ENCODE measurements at regions not wholly inside any gene's neighbourhood (a gene's known extent, or its start where the extent isn't known, plus 50 kb on each side); places are given as distances from the start of the nearest gene placed in this dataset.

DNA sequence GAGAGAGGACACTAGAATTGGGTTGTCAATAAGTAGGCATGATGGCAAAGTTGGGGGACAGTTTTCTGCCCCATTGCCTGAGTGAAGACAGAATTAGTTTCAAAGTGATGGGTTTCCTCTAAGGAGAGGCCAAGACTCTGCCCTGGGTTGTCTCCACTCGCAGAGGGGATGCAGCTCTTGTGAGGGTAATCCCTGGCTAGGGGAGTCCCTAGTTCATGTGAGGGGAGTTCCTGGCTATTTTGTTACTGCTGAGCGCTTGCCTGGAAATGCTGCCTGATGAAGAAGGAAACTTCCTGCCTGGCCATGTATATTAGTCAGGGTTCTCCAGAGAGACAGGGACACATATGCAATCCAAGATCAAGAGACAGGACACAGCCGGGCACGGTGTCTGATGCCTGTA is 501.5 kb downstream of the BCL11A start:
- no peak for TF ChIP-seq EZH2phosphoT487 (conservative IDR thresholded peaks at IDR 0.05; ENCODE audit: low read length)
- no peak for TF ChIP-seq CTCF (IDR thresholded peaks at IDR 0.05; ENCODE audit: insufficient read depth, low read length, poor library complexity, severe bottlenecking)
- H3K27ac ChIP-seq (ENCODE audit: low read depth, low read length): no peak overlapping the region
- no peaks in the 10 kb centered on the region for H3K36me3 ChIP-seq (ENCODE audit: low read length)
- H3K9ac ChIP-seq (ENCODE audit: low read length): no peak overlapping the region
- no peaks in the 10 kb centered on the region for H3K27me3 ChIP-seq (ENCODE audit: low read length)
- no peak overlapping the region for H3K4me2 ChIP-seq (ENCODE audit: low read depth, low read length, poor library complexity, severe bottlenecking)
- no peaks in the 10 kb centered on the region for H3K9me3 ChIP-seq (ENCODE audit: insufficient read depth, low read length)
- no peak overlapping the region for H2AFZ ChIP-seq (ENCODE audit: low read depth, low read length, severe bottlenecking)
- no peak overlapping the region for H3K4me3 ChIP-seq (ENCODE audit: insufficient read depth, low read length, poor library complexity, severe bottlenecking)
- H3F3A ChIP-seq (ENCODE audit: insufficient read depth): no peaks in the 10 kb centered on the region
- no peaks in the 10 kb centered on the region for H4K20me1 ChIP-seq (ENCODE audit: low read depth, low read length)
- no peaks in the 10 kb centered on the region for H3K79me2 ChIP-seq (ENCODE audit: insufficient read depth, low read length)
- no peaks in the 10 kb centered on the region for H3K9me2 ChIP-seq (replicated peaks; ENCODE audit: insufficient read depth, low read length)

DNA sequence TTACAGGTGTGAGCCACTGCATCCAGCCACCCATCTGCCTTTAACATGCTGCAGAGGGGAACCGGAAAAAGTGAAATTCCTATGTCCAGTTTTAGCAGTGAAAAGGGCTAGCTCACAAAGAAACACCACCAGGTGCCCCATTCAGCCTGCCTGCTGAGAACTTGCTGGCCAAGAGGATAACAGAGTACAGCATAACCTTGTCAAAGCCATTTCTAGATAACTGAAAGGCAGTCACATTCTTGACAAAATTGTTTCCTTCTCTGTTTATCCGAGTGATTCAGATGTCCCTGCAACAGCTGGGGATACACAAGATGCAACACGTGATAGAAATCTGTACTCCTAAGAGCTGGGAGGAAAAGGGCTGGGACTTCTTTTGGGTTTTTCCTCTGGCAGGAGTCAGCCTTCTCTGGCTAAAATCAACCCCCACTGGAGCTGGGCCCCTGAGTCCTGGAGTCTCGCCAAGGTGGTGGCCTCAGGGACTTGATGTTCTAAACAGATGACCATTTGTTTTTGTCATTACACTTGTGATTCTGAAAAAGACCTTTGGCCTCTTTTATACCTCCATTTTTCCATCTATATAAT is 505.4 kb downstream of the BCL11A start:
- no peaks in the 10 kb centered on the region for H4K20me1 ChIP-seq (ENCODE audit: low read depth, low read length)

GRCh38 chr2:60047347-60047746 is 506.1 kb downstream of the BCL11A start:
- Histone ChIP-seq H3K9ac (ENCODE audit: low read length) (no peak overlapping the region), H3K9me3 (ENCODE audit: insufficient read depth, low read length) (no peaks in the 10 kb centered on the region), H3K27me3 (ENCODE audit: low read length) (no peaks in the 10 kb centered on the region), H3K9me2 (replicated peaks; ENCODE audit: insufficient read depth, low read length) (no peaks in the 10 kb centered on the region), H3K27ac (ENCODE audit: low read depth, low read length) (no peak overlapping the region), H3F3A (ENCODE audit: insufficient read depth) (no peaks in the 10 kb centered on the region), H3K79me2 (ENCODE audit: insufficient read depth, low read length) (no peaks in the 10 kb centered on the region), H3K4me3 (ENCODE audit: insufficient read depth, low read length, poor library complexity, severe bottlenecking) (no peak overlapping the region), H3K4me2 (ENCODE audit: low read depth, low read length, poor library complexity, severe bottlenecking) (no peak overlapping the region), H2AFZ (ENCODE audit: low read depth, low read length, severe bottlenecking) (no peak overlapping the region), H3K36me3 (ENCODE audit: low read length) (no peaks in the 10 kb centered on the region), H4K20me1 (ENCODE audit: low read depth, low read length) (no peaks in the 10 kb centered on the region)
- TF ChIP-seq EZH2phosphoT487 (conservative IDR thresholded peaks at IDR 0.05; ENCODE audit: low read length): no peak
- no peak for TF ChIP-seq CTCF (IDR thresholded peaks at IDR 0.05; ENCODE audit: insufficient read depth, low read length, poor library complexity, severe bottlenecking)

More for the DNA sequence above, 505.4 kb downstream of the BCL11A start:
- no peaks in the 10 kb centered on the region for H3K27me3 ChIP-seq (ENCODE audit: low read length)
- no peak overlapping the region for H3K4me2 ChIP-seq (ENCODE audit: low read depth, low read length, poor library complexity, severe bottlenecking)
- TF ChIP-seq CTCF (IDR thresholded peaks at IDR 0.05; ENCODE audit: insufficient read depth, low read length, poor library complexity, severe bottlenecking) (no peak), EZH2phosphoT487 (conservative IDR thresholded peaks at IDR 0.05; ENCODE audit: low read length) (no peak)
- H3K27ac ChIP-seq (ENCODE audit: low read depth, low read length): no peak overlapping the region
- no peaks in the 10 kb centered on the region for H3F3A ChIP-seq (ENCODE audit: insufficient read depth)
- H3K36me3 ChIP-seq (ENCODE audit: low read length): no peaks in the 10 kb centered on the region
- H3K9ac ChIP-seq (ENCODE audit: low read length): no peak overlapping the region
- H3K9me2 ChIP-seq (replicated peaks; ENCODE audit: insufficient read depth, low read length): no peaks in the 10 kb centered on the region
- H3K79me2 ChIP-seq (ENCODE audit: insufficient read depth, low read length): no peaks in the 10 kb centered on the region
- H2AFZ ChIP-seq (ENCODE audit: low read depth, low read length, severe bottlenecking): no peak overlapping the region
- no peaks in the 10 kb centered on the region for H3K9me3 ChIP-seq (ENCODE audit: insufficient read depth, low read length)
- no peak overlapping the region for H3K4me3 ChIP-seq (ENCODE audit: insufficient read depth, low read length, poor library complexity, severe bottlenecking)
